GM19438 (cell line): ENCODE measurements at regions not wholly inside any gene's neighbourhood (a gene's known extent, or its start where the extent isn't known, plus 50 kb on each side); places are given as distances from the start of the nearest gene placed in this dataset.

Source experiments
- ATAC-seq: cut with Tn5 transposase; IDR thresholded peaks from one replicate; pipeline ENCODE4 v1.9.1; 2021; ENCODE audit warnings: low read depth; ENCODE audit not compliant: unreplicated experiment

- ATAC-seq = no peak
These were observed 66.5 kb upstream of the CLMP start for GRCh38 chr11:123261345-123262106.

DNA sequence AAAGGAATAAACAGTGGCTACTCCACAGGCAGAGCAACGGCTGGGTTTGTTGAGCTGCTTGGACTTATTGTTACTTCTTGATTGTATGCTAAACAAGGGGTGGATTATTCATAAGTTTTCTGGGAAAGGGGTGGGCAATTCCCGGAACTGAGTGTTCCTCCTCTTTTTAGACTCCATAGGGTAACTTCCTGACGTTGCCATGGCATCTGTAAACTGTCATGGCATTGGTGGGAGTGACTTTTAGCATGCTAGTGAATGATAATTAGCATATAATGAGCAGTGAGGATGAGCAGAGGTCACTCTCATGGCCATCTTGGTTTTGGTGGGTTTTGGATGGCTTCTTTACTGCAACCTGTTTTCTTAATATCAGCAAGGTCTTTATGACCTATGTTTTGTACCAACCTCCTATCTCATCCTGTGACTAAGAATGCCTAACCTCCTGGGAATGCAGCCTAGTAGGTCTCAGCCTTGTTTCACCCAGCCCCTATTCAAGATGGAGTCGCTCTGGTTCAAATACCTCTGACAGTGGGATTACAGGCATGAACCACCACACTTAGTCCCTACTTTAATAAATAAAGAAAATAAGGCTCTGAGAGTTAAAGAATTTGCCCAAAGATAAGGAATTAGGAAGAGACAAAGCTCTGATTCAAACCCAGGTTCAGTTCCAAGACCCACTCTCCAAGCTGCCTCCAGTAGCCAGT is 65.6 kb upstream of the CLMP start:
- no peak for ATAC-seq

DNA sequence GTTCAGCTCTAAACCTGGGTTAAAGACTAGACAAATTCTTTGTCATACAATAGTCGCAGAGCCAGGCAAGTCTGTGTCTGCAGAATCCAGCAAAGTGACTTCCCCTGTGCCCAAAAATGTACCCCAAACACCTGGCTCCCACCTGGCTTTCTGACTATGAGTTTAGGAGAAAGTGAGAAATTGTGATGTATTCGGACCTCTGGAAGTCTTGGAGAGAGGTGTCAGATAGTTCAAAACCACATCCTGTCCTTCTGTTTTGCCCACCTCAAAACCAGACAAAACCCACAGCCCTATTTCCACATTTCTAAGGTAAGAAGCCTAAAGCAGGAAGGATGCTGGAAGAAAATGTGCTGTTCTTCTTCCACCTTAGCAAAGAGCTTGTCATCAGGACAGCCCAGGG is 63.8 kb upstream of the CLMP start:
- ATAC-seq = no peak

GRCh38 chr11:123257370-123257769 is 62.3 kb upstream of the CLMP start:
- no peak for ATAC-seq

DNA sequence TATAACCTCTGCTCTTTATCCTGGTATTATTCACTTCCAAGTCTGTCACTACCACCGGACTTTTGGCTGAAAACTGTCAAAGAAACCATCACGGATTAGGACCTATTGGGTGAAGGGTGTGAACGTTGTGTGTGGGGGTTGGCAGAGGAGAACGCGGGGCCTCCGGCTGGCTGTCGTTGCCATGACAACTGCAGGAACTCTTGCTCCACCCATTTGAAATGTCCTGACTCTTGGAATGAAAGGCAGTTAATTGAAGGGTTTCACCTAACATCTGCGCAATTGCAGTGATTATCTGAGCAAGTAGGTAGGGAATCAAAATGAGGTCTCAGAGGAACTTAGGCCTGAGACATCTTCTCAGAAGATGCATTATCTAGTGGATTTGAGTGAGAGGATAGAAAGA is 60.9 kb upstream of the CLMP start:
- no peak for ATAC-seq

DNA sequence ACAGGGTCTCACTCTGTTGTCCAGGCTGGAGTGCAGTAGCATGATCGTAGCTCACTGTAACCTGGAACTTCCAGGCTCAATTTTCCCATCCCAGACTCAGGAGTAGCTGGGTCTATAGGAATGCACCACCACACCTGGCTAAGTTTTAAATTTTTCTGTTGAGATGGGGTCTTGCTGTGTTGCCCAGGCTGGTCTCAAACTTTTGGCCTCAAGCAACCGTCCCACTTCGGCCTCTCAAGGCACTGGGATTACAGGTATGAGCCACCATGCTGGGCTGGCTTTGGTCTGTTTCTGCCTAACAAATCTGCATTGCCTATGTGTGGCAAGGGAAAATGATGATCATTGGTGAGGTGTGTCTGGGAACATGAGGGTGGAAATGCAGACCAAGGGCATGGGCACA is 59.3 kb upstream of the CLMP start:
- ATAC-seq = no peak

- no peak for ATAC-seq
These were observed 58.9 kb upstream of the CLMP start for GRCh38 chr11:123253911-123254310.

DNA sequence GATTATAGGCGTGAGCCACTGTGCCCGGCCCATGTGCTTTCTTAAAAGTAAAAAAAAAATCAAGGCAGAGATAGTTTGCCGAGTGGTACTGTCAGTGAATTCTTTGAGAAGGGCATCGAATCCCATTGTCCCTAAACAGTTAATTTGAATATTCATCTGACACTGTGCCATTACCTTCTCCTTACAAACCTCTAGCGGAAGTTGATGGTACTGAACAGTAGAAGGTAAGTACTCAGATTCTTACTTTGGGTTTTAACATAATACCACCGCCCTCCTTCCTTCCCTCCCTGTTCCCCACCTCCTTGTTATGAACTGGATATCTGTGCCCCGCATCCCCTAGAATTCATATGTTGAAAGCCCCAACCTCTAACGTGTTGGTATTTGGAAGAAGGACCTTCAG is 58.2 kb upstream of the CLMP start:
- ATAC-seq = no peak

GRCh38 chr11:123251657-123252344 is 56.8 kb upstream of the CLMP start:
- no peak for ATAC-seq

DNA sequence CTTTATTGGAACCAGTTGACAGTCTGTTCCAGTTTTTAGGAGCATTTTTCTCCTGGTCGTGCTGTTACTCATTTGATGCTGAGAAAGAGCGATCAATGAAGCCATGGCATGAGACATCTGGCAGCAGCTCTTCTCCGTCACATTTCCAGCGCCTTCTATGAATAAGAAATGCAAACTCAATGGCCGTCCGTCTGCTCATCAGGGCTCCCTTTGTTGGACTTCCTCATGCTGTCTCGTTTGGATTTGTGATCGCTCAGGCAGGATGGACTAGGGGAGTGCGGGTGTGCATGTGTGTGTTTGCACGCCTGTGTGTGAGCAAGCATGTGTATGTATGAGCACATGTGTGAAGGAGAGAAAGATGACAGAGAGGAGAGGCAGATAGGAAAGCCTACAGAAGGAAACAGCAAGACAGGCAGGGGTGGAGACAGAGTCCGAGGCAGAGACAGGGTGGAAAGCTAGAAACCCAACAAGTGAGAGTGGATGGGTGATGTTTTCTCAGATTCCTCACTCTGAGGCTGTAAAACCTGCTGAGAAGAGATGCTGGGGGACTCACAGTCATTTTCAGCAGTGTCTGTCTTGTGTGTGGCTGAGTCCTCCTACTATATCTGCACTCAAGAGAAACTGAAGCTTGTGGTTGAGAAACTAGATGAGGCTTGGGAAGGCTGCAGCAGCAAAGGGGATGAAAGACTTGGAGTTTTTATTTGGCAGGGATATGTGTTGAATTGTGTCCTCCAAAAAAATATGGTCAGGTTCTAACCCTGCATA is 56.0 kb upstream of the CLMP start:
- ATAC-seq = no peak

- ATAC-seq = no peak
These were observed 54.3 kb upstream of the CLMP start for GRCh38 chr11:123249354-123249753.

DNA sequence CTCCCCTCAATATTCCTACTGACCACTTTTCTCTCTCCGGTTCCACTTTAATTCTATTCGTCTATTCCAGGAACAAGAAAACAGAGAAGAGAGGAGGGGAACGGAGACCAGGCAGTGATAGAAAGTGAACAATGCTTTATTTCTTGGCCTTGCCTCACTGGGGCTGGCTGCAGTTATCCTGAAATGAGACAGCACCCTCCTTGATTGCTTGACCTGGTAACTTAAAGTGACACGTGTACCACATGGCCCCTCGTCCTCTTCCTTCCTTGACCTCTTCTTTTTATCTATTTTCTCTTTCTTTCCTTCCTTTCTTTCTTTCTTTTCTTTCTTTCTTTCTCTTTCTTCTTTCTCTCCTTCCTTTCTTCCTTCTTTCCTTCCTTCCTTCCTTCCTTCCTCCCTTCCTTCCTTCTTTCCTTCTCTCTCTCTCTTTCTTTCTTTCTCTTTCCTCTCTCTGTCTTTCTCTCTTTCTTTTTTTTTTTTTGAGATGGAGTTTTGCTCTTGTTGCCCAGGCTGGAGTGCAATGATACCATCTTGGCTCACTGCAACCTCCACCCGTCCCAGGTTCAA is 52.8 kb upstream of the CLMP start:
- no peak for ATAC-seq

DNA sequence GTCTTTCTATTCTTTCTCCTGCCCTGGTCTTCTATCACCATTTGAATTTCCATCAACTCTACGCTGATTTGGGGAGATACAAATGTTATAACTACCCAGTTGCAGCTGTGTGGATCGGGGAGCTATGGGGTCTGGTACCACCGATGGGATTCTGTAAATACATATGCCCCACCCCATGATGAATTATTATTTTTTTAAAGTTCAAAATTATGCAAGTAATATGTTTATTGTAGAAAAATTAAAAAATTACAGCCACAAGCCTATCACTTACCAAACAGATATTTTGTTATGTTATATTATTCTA is 52.4 kb upstream of the CLMP start:
- ATAC-seq = no peak

DNA sequence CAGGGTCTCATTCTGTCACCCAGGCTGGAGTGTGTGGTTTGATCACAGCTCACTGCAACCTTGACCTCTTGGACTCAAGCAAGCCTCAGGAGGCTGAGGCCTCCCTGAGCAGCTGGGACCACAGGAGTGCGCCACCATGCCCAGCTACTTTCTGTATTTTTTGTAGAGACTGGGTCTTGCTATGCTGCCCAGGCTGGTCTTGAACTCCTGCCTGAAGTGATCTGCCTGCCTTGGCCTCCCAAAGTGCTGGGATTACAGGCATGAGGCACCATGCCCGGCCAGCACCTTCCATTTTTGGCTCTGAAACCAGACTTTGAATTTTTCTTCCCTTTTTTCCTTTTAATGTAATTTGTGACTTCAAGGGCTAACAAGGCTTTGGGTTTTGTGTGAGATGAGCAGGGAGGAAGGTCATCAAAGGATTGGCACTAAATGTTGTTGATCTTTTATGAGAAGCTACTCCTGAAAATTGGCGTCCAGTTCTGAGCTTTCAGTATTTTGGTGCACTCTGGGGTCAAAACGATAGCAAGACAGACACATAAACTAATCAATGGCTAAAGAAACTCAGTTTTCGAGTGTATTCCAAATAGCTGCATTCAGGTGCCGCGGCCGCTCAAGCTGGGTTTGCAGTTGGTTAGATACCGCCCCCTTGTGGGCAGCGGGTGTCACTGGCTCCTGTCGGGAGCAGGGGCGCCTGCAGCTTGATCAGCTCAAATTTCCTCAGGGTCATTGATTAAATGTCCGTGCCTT is 51.9 kb upstream of the CLMP start:
- ATAC-seq = no peak

GRCh38 chr11:123245567-123245966 is 50.5 kb upstream of the CLMP start:
- ATAC-seq = no peak
